HepG2 (cell line): ENCODE measurements at regions not wholly inside any gene's neighbourhood (a gene's known extent, or its start where the extent isn't known, plus 50 kb on each side); places are given as distances from the start of the nearest gene placed in this dataset.

Experiments
- REXO4 ChIP-seq: sonication (generic); formaldehyde crosslinking; IDR thresholded peaks from 2 replicates; pipeline ENCODE4 v1.8.0; 2022; ENCODE audit warnings: missing genetic modification reagents, mild to moderate bottlenecking, borderline replicate concordance
- ZFP36 ChIP-seq: fragments of 150-350 bp; IDR thresholded peaks from 2 replicates; pipeline ENCODE4 v1.6.1; 2018; ENCODE audit warnings: borderline replicate concordance, low read length, low read depth; ENCODE audit not compliant: partially characterized antibody
- ZNF274 ChIP-seq: sonication (generic); formaldehyde crosslinking; IDR thresholded peaks from 2 replicates; pipeline ENCODE4 v1.5.1; 2020; ENCODE audit warnings: mild to moderate bottlenecking, missing genetic modification reagents
- TF ChIP-seq, protein P1 (sequence below): IDR thresholded peaks from 2 replicates; pipeline ENCODE4 v1.6.1; 2016; ENCODE audit warnings: missing compliant biosample characterization, missing genetic modification reagents, borderline replicate concordance
- TF ChIP-seq, protein P2 (sequence below): sonication (generic); formaldehyde crosslinking; IDR thresholded peaks from 2 replicates; pipeline ENCODE4 v1.5.0; 2020; ENCODE audit warnings: mild to moderate bottlenecking, missing genetic modification reagents, moderate library complexity

DNA sequence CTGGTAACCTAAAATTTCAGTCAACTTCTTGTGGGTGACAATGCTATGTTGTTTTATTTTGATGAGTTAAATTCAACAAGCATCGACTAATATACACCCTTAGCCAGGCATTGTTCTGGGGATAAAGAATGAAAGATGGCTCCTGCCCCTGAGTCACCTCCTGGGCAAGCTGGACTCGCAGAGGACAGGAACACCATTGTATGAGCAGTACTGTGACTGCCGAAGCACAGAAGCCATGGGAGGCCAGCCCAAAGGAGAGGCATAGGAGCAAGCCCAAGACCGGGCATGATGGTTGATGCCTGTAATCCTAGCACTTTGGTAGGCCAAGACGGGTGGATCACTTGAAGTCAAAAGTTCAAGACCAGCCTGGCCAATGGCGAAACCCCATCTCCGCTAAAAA is 555.2 kb downstream of the OMA1 start:
- no peak for TF ChIP-seq REXO4 (CRISPR knock-in tag)
- TF ChIP-seq, protein P1, sequence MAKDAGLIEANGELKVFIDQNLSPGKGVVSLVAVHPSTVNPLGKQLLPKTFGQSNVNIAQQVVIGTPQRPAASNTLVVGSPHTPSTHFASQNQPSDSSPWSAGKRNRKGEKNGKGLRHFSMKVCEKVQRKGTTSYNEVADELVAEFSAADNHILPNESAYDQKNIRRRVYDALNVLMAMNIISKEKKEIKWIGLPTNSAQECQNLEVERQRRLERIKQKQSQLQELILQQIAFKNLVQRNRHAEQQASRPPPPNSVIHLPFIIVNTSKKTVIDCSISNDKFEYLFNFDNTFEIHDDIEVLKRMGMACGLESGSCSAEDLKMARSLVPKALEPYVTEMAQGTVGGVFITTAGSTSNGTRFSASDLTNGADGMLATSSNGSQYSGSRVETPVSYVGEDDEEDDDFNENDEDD = no peak
- TF ChIP-seq, protein P2, sequence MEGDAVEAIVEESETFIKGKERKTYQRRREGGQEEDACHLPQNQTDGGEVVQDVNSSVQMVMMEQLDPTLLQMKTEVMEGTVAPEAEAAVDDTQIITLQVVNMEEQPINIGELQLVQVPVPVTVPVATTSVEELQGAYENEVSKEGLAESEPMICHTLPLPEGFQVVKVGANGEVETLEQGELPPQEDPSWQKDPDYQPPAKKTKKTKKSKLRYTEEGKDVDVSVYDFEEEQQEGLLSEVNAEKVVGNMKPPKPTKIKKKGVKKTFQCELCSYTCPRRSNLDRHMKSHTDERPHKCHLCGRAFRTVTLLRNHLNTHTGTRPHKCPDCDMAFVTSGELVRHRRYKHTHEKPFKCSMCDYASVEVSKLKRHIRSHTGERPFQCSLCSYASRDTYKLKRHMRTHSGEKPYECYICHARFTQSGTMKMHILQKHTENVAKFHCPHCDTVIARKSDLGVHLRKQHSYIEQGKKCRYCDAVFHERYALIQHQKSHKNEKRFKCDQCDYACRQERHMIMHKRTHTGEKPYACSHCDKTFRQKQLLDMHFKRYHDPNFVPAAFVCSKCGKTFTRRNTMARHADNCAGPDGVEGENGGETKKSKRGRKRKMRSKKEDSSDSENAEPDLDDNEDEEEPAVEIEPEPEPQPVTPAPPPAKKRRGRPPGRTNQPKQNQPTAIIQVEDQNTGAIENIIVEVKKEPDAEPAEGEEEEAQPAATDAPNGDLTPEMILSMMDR (CRISPR knock-in tag) = no peak
- TF ChIP-seq ZFP36 = no peak
- no peak for TF ChIP-seq ZNF274
